ENCODE measurements at regions not wholly inside any gene's neighbourhood (a gene's known extent, or its start where the extent isn't known, plus 50 kb on each side); places are given as distances from the start of the nearest gene placed in this dataset.
"Not testable (repeated sequence)": the region's sequence is repeated elsewhere in the genome, so short reads cannot be mapped to it uniquely, and the experiment has no call there.

DNA sequence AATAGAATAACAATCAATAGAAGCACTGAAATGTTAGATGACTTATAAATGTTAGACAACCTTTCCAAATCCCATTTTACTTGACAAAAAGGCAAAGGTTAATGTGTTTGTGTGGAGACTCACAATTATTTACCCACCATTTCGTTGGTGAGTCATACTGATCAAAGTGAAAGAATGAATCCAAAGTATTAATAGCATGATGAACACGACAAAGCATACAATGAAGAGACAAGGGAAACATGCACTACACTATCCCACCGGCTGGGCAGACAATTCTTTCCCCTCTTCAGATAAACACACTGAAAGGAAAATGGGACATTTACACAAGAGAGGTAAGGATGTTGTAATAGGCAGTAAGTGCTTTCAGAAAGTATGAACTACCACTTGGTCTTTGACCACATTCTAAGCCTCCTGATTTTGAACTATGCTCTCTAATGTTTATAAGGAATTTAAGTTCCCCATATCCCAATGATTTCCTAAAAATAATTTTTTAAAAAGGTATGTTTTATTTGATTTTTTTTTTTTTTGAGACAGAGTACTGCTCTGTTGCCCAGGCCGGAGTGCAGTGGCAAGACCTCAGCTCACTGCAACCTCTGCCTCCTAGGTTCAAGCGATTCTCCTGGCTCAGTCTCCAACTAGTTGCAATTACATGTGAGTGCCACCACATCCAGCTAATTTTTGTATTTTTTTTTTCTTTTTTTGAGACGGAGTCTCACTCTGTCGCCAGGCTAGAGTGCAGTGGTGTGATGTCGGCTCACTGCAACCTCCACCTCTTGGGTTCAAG is 70.5 kb downstream of the MDH2 start:
- not testable (repeated sequence) for TF ChIP-seq EGR1 (IDR thresholded peaks at IDR 0.05; ENCODE audit: low read depth); EZH2phosphoT487 (IDR thresholded peaks at IDR 0.05; ENCODE audit: borderline replicate concordance)
